ENCODE measurements at regions not wholly inside any gene's neighbourhood (a gene's known extent, or its start where the extent isn't known, plus 50 kb on each side); places are given as distances from the start of the nearest gene placed in this dataset.

GRCh38 chr2:5986801-5987787 is 294.9 kb downstream of the SOX11 start:
- no peak for DNase-seq (ENCODE audit: low read depth in 1 of 2, low spot score in 1 of 2)

GRCh38 chr2:5988120-5988519 is 295.9 kb downstream of the SOX11 start:
- no peak for DNase-seq (ENCODE audit: low read depth in 1 of 2, low spot score in 1 of 2)

GRCh38 chr2:5990086-5990485 is 297.9 kb downstream of the SOX11 start:
- no peak for DNase-seq (ENCODE audit: low read depth in 1 of 2, low spot score in 1 of 2)

GRCh38 chr2:5991305-5991968 is 299.3 kb downstream of the SOX11 start:
- no peak for DNase-seq (ENCODE audit: low read depth in 1 of 2, low spot score in 1 of 2)

GRCh38 chr2:5995832-5996231 is 303.6 kb downstream of the SOX11 start:
- DNase-seq (ENCODE audit: low read depth in 1 of 2, low spot score in 1 of 2): no peak

GRCh38 chr2:6008186-6008585 is 316.0 kb downstream of the SOX11 start:
- DNase-seq (ENCODE audit: low read depth in 1 of 2, low spot score in 1 of 2): no peak

GRCh38 chr2:6008726-6009125 is 316.5 kb downstream of the SOX11 start:
- DNase-seq (ENCODE audit: low read depth in 1 of 2, low spot score in 1 of 2): no peak

- no peak for DNase-seq (ENCODE audit: low read depth in 1 of 2, low spot score in 1 of 2)
Measured at GRCh38 chr2:6010163-6010562, 318.0 kb downstream of the SOX11 start.

- DNase-seq (ENCODE audit: low read depth in 1 of 2, low spot score in 1 of 2): no peak
Measured at GRCh38 chr2:6011921-6012320, 319.7 kb downstream of the SOX11 start.

GRCh38 chr2:6017736-6018286 is 325.6 kb downstream of the SOX11 start:
- DNase-seq (ENCODE audit: low read depth in 1 of 2, low spot score in 1 of 2): no peak

GRCh38 chr2:6024229-6024628 is 332.0 kb downstream of the SOX11 start:
- DNase-seq (ENCODE audit: low read depth in 1 of 2, low spot score in 1 of 2): no peak

GRCh38 chr2:6024784-6025183 is 332.6 kb downstream of the SOX11 start:
- no peak for DNase-seq (ENCODE audit: low read depth in 1 of 2, low spot score in 1 of 2)

- no peak for DNase-seq (ENCODE audit: low read depth in 1 of 2, low spot score in 1 of 2)
Measured at GRCh38 chr2:6025391-6025790, 333.2 kb downstream of the SOX11 start.

GRCh38 chr2:6027066-6027465 is 334.9 kb downstream of the SOX11 start:
- no peak for DNase-seq (ENCODE audit: low read depth in 1 of 2, low spot score in 1 of 2)

GRCh38 chr2:6031200-6031867 is 339.1 kb downstream of the SOX11 start:
- no peak for DNase-seq (ENCODE audit: low read depth in 1 of 2, low spot score in 1 of 2)

- no peak for DNase-seq (ENCODE audit: low read depth in 1 of 2, low spot score in 1 of 2)
Measured at GRCh38 chr2:6036211-6036610, 344.0 kb downstream of the SOX11 start.

- DNase-seq (ENCODE audit: low read depth in 1 of 2, low spot score in 1 of 2): no peak
Measured at GRCh38 chr2:6043238-6043637, 351.1 kb downstream of the SOX11 start.

GRCh38 chr2:6052649-6053048 is 360.5 kb downstream of the SOX11 start:
- DNase-seq (ENCODE audit: low read depth in 1 of 2, low spot score in 1 of 2): no peak

GRCh38 chr2:6053743-6054142 is 361.6 kb downstream of the SOX11 start:
- no peak for DNase-seq (ENCODE audit: low read depth in 1 of 2, low spot score in 1 of 2)

- no peak for DNase-seq (ENCODE audit: low read depth in 1 of 2, low spot score in 1 of 2)
Measured at GRCh38 chr2:6054161-6054671, 362.0 kb downstream of the SOX11 start.

GRCh38 chr2:6060992-6061663 is 368.9 kb downstream of the SOX11 start:
- DNase-seq (ENCODE audit: low read depth in 1 of 2, low spot score in 1 of 2): no peak
